ENCODE measurements at regions not wholly inside any gene's neighbourhood (a gene's known extent, or its start where the extent isn't known, plus 50 kb on each side); places are given as distances from the start of the nearest gene placed in this dataset.

DNA sequence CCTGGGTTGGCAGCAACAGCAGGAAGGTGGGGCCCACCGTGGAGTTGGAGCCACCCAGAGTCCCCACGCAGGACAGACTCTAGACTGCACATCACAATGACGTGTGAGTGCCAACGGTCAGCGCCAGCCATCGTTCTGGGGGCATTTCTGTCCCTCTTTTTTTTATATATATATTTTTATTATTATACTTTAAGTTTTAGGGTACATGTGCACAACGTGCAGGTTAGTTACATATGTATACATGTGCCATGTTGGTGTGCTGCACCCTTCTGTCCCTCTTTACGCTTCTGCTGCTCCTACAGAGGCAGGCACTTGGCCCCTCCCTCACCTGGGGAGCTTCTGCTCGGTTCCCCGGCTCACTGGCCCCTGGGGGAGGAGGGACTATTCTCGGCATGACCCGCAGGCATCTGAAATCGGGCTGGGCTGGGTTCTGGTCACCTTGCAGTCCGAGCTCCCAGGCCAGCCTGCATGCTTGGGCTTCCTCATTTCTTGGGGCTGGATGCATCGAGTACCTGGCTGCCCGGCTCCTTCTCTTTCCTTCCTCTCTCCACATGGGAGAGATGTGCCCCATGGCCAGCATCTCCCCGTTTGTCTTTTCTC, 787.4 kb downstream of the TBC1D22A start:
- H3K36me3 Mint-ChIP-seq (ENCODE audit: low read depth): no peaks in the 10 kb centered on the region
- H3K27me3 Mint-ChIP-seq (ENCODE audit: low read depth): peaks cover 26% of the 10 kb centered on the region
- no peak overlapping the region for H3K4me3 Mint-ChIP-seq
- H3K4me1 Mint-ChIP-seq: peaks cover 7% of the 10 kb centered on the region
- no peak overlapping the region for H3K27ac Mint-ChIP-seq
- H3K9me3 Mint-ChIP-seq: peaks cover 33% of the 10 kb centered on the region
- TF ChIP-seq, protein P1, sequence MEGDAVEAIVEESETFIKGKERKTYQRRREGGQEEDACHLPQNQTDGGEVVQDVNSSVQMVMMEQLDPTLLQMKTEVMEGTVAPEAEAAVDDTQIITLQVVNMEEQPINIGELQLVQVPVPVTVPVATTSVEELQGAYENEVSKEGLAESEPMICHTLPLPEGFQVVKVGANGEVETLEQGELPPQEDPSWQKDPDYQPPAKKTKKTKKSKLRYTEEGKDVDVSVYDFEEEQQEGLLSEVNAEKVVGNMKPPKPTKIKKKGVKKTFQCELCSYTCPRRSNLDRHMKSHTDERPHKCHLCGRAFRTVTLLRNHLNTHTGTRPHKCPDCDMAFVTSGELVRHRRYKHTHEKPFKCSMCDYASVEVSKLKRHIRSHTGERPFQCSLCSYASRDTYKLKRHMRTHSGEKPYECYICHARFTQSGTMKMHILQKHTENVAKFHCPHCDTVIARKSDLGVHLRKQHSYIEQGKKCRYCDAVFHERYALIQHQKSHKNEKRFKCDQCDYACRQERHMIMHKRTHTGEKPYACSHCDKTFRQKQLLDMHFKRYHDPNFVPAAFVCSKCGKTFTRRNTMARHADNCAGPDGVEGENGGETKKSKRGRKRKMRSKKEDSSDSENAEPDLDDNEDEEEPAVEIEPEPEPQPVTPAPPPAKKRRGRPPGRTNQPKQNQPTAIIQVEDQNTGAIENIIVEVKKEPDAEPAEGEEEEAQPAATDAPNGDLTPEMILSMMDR (IDR thresholded peaks at IDR 0.05; ENCODE audit: unreplicated experiment in 3 of 3): no peak

DNA sequence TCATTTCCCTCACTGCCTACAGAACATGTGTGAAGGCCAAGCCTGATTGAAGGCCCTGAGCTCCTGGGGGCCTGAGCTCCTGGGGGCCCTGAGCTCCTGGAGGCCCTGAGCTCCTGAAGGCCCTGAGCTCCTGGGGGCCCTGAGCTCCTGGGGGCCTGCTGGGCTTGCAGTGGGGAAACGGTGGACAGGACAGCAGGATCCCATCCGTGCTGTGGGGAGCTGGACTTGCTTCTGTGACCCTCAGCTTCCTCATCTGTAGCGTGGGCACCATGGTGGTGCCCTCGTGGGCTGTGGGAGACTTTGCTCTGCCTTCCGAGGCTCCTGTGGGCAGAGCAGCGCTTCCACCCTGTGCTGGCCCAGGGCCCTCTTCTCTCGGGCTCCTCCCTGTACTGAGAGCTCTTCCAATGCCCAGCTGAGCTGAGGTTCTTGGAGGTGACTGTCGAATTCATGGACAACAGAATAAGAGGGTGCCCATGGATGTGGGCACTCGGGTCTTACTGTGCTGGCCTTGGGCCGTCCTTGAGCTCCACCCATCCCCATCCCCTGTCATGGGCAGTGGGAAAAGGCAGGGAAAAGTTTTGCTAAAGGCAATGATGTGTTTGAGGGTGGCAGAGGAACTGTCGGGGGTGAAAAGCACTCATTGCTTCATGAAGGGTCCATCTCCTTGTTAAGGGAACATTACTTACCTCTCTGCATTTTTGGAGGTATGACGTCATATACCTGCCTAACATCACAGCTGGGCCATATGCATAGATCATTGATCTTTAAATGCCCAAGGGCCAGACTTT, 786.7 kb downstream of the TBC1D22A start:
- TF ChIP-seq, protein P1 (IDR thresholded peaks at IDR 0.05; ENCODE audit: unreplicated experiment in 3 of 3): no peak
- H3K27ac Mint-ChIP-seq: no peak overlapping the region
- no peaks in the 10 kb centered on the region for H3K36me3 Mint-ChIP-seq (ENCODE audit: low read depth)
- H3K9me3 Mint-ChIP-seq: peaks cover 31% of the 10 kb centered on the region
- H3K4me3 Mint-ChIP-seq: no peak overlapping the region
- peaks cover 26% of the 10 kb centered on the region for H3K27me3 Mint-ChIP-seq (ENCODE audit: low read depth)
- peaks cover 7% of the 10 kb centered on the region for H3K4me1 Mint-ChIP-seq

DNA sequence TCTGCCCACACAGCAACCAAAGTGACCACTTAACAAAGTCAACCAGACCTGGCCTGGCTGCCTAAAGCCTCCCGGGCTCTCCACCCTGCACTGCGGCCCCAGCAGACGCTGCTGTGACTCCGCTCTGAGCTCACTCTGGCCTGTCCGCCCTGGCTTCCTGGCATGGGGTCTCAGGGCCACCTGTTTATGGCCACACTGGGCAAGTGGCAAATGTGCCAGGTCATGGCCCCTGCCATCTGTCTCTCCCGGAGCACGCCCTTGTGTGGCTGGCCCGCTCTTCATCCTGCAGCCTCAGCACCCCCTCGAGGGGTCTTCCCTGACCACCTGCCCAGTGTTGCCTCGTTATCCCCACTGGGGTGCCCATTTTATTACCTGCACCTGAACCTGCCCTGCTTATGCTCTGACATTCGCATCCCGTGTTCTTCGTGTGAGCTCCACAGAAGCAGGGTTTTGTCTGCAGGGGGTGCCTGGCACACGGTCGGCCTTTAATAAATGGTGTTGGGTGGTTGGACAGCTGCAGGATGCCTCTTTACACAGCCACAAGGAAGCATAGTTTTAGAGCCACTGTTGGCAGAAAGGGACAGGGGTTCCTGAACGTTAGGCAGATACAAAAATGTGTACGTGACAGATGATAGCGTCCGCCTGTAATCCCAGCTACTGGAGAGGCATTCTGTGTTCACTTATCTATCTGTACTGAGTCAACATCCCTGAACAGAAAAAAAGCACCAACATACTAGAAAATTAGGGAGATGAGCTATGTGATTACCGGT, 785.6 kb downstream of the TBC1D22A start:
- peaks cover 16% of the 10 kb centered on the region for H3K27me3 Mint-ChIP-seq (ENCODE audit: low read depth)
- H3K9me3 Mint-ChIP-seq: peaks cover 31% of the 10 kb centered on the region
- TF ChIP-seq, protein P1 (IDR thresholded peaks at IDR 0.05; ENCODE audit: unreplicated experiment in 3 of 3): no peak
- H3K36me3 Mint-ChIP-seq (ENCODE audit: low read depth): no peaks in the 10 kb centered on the region
- H3K4me1 Mint-ChIP-seq: peaks cover 7% of the 10 kb centered on the region
- H3K27ac Mint-ChIP-seq: no peak overlapping the region
- no peak overlapping the region for H3K4me3 Mint-ChIP-seq

DNA sequence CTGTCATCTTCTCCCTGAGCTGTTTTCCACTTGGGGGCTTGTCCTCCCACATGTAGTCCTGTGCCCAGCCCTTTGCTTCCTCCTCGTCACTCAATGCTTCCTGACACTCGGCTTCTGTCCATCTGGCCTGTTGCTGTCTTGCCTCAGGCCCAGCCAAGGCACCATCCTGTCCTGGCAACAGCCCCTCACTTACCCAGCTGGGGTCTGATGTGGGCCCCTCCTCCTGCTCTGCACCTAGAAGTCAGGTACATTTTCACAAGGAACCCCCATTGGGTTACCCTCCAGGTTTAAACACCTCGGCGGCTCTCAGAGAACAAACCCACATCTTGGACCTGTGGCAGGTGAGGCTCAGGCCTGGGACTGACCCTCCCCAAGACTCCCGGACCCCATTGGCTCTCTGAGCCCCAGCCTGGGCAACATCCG, 784.8 kb downstream of the TBC1D22A start:
- TF ChIP-seq, protein P1 (IDR thresholded peaks at IDR 0.05; ENCODE audit: unreplicated experiment in 3 of 3): no peak
- peaks cover 29% of the 10 kb centered on the region for H3K9me3 Mint-ChIP-seq

DNA sequence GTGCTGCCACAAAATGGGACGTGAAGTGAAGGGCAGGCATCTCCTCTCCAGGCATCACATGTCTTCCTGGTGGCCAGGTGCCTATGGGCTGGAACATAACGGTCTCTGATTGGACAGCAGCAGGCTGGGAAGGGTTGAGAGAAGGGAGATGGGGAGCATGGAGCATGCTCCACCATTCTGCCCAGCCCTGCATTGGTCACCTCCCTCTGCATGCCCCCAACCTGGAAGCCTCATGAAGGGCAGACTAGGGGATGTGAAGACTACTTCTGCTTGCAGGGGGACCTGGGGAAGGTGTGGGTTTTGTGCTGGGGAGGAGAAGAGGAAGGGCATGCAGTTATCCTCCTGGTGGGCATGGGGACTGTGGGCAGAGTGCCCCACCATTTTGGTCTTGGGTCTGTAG, 782.2 kb downstream of the TBC1D22A start:
- H3K36me3 Mint-ChIP-seq (ENCODE audit: low read depth): no peaks in the 10 kb centered on the region
- peaks cover 7% of the 10 kb centered on the region for H3K27me3 Mint-ChIP-seq (ENCODE audit: low read depth)
- peaks cover 29% of the 10 kb centered on the region for H3K9me3 Mint-ChIP-seq
- H3K4me3 Mint-ChIP-seq: no peak overlapping the region
- no peak overlapping the region for H3K27ac Mint-ChIP-seq
- peaks cover 7% of the 10 kb centered on the region for H3K4me1 Mint-ChIP-seq
- TF ChIP-seq, protein P1 (IDR thresholded peaks at IDR 0.05; ENCODE audit: unreplicated experiment in 3 of 3): no peak

More for the DNA sequence above, 784.8 kb downstream of the TBC1D22A start:
- Mint-ChIP-seq H3K27ac (no peak overlapping the region), H3K4me1 (peaks cover 7% of the 10 kb centered on the region), H3K4me3 (no peak overlapping the region), H3K36me3 (ENCODE audit: low read depth) (no peaks in the 10 kb centered on the region), H3K27me3 (ENCODE audit: low read depth) (peaks cover 16% of the 10 kb centered on the region)

All from nephron (organoid).